ENCODE measurements at regions not wholly inside any gene's neighbourhood (a gene's known extent, or its start where the extent isn't known, plus 50 kb on each side); places are given as distances from the start of the nearest gene placed in this dataset.
A peak's percentile ranks its signal among the peaks of the same experiment; 100 is the strongest.
"Not testable (repeated sequence)": the region's sequence is repeated elsewhere in the genome, so short reads cannot be mapped to it uniquely, and the experiment has no call there.

DNA sequence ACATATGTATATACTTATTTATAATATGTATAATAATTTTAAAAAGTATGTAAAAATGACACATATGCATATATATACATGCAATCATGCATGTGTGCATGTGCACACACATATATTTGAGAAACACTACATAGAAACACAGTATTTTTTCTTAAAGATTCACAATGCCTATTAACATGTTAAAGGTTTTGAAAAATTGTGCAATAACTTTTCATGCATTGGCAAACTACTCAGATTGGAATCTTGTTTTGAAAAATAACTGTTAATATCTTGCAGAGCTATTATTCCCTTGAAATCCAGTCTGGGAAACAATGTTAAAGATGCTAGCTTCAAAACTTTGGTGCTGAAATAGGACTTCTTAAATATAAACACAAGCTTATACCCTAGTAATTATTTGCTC lies 256.2 kb upstream of the P2RY1 start:
- DNase-seq = no peak

DNA sequence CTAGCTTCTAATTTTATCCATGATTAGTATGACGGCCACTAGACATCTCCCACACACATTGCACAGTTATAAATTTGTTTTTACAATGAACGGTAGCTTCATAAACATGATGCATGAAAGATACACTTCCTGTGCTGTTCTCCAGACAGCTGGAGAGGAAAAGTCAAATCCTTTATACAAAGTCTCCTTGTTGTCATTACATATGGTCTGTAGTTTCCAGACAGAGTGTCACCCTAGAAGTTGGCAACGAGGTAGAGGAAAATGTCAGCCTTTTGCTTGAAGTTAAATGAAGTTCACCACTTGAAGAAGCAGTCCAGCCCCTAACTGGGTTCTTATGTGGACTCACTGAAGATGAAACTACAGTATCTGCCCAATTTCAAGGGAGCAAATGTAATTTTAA lies 253.0 kb upstream of the P2RY1 start:
- no peak for DNase-seq

DNA sequence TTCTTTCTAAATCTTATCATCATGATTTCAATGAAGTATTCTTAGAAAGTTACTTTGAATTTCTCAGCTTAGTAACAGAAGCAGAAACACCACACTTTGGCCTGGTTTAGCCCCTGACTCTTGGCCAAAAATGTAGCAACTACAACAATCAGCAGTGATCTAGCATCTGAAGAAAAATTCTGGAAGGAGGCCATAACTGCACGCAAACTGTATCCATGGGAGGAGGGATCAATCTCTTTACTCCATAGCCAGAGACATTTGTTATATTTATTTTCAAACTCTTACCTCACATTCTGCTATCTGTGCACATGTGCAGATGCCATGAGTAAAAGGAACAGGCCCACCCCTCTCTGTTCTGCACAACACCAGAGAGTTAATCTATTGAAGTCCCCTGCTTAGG lies 251.0 kb upstream of the P2RY1 start:
- DNase-seq = no peak

DNA sequence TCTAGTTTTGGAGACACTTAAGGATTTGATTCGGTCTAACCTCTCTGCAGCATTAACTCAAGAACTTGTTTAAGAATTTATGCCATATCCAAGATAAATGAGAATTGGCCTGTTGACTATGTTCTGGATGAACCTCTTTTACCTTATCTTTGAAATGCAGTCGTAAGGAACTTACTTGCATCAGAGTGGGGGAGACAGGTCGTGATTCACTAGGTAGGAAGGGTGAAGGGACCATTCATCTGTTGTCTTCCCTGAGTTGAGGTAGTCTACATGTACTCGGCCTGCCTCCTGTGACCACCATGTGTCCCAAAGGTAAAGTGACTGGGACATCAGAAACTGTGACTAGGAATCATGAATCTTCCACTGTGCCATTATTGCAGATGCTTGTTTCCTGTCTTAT lies 248.0 kb upstream of the P2RY1 start:
- no peak for DNase-seq

DNA sequence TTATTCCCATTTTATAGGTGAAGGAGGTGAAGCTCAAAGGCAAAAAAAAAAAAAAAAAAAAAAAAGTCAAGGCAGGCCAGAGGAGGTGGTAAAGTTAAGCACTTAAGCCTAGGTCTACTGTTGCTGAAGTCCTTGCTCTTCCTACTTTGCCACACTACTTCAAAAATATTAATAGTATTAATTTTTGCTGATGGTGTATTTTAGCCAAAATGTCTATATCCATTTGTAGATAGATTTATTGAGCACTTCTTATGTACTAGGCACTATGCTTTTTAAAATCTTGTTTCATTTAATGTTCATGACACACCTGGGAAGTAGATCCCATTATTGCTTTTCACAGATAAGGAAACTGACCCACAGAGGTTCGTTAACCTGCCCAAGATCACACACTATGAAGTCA lies 247.1 kb upstream of the P2RY1 start:
- DNase-seq = no peak

DNA sequence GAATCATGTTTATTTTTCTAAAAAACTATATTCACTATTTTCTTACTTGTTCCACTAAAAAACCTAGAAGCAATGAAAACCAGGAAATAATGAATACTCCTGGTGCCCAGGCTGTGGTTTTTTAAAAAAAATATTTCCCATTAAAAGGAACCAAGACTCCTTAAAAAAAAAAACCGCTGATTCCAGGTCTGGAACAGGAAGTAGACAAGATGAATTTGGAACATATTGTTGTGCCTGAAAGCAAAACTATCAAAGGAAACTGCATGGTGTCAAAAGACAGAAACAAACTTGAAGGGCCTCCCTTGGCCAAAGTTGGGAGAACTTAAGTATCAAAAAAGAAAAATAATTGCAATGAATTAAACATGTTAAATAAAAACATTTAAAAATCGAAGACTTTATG lies 245.3 kb upstream of the P2RY1 start:
- no peak for DNase-seq

DNA sequence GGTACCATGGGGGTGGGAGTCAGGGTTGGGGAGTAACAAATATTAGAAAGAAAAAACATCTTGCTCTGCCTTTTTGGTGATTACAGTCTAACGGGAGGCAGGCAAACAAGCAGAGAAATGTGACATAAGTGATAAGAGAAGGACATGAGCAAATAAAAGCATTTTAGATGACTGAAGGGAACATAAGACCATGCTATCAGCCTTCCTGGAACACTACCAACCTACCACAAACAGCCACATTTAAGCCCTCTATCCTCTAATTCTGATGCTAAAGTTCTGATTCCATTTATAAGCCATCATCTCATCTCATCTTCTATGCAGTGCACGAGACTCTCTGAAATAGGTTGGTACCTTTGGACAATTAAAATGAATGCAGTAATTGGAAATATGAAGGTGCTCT lies 243.4 kb upstream of the P2RY1 start:
- DNase-seq = no peak

DNA sequence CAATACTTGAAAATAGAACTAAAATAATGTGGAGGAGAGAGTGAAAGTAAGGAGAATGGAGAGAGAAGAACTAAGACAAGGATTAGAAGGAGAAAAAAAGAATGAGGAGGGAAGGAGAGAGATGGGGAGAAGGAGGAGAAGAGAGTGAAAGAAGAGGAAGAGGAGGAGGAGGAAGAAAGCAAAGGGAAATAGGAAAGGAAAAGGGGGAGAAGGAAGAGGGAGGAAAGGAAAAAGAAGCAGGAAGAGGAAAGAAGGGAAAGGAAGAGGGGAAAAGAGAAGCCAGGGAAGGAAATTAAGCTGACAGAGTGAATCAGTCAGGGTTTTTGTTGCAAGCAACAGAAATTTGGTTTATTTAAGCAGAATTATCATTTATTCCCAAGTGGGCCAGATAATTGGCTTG lies 241.7 kb upstream of the P2RY1 start:
- DNase-seq = no peak

DNA sequence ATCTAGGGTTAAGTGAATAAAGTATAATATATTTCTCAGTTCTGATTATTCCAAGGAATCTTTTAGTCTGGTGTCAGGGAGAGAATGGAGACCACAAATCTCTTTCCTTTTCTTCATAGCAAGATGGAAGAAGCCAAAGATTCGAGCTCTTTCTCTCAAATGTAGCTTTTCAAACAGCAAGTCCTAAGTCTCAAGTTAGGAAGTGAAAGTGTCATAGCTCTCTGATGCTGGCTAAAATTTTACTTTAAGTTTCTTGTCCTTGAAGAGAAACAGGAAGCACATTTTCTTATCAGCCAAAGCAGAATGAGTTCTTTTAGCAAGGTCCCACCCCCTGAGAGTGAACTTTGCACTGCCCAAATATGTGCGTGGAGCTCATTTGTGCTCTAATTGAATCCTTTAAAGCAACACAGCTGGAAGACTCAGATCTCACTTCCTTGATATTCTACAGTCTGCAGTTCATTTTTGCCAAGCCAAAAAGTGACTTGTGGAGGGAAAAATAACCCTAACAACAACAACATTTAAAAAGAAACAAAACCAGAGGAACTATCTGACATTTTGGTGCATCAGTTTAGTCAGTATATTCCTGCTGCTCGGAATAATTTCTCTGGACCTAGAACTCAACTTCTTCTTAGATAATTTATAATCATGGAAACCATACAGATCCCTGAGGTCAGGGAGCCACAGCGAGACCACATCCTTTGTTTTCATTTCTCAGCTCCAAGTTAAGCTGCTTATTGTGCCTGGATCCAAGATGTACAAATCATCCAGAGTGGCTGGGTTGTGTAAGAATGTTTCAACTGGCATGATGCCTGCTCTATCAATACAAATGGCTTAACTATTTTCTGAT lies 238.7 kb upstream of the P2RY1 start:
- DNase-seq = peak in 2 of 58 donors; percentile 2 to 39

DNA sequence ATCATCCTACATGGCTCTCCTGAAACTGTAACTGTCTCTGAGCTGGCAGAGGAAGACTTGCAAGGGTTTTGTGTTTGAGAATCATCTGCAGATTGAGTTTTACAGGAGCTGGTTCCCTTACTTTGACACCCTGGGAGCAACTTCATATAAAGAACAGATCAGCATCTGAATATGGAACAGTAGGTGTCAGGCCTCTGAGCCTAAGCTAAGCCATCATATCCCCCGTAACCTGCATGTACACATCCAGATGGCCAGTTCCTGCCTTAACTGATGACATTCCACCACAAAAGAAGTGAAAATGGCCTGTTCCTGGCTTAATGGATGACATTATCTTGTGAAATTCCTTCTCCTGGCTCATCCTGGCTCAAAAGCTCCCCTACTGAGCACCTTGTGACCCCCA lies 238.1 kb upstream of the P2RY1 start:
- not testable (repeated sequence) for DNase-seq

DNA sequence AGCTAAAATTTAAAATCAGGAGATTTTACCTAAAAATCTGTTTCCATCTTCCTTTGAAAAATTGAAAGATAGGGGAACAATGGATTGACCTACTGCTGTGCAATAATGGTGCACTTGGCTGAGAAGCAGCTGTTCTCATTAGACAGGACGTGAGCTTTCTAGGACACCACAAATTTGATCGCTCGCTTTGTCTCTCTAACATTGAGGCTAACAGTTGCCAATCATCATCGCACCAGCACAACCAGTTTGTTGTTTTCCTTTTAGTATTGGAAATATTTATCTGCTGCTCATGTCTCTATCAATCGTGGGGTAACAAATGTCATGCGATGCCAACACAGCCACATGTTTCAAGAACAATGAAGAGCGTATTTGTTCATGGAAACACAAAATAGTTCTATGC lies 228.8 kb upstream of the P2RY1 start:
- DNase-seq = peak in 3 of 58 donors; percentile 5 to 9 (median 8)

DNA sequence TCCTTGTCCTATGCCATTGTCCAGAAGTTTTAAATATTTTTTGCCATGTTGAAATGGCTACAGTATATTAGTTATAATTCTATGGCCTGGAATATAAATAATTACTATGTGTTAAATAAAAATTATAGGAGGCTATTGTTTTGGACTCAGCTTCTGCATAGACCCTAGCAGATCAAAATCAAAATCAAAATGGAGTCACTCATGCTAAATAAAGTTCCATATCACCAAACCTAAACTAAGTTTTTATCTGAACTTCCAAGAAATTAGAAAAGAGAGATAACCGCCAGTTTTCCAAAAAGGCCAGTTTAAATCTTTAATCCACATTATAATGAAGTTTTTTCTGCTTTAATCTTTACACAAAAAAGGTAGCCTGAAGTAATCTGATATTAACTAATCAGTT lies 227.8 kb upstream of the P2RY1 start:
- DNase-seq = no peak

DNA sequence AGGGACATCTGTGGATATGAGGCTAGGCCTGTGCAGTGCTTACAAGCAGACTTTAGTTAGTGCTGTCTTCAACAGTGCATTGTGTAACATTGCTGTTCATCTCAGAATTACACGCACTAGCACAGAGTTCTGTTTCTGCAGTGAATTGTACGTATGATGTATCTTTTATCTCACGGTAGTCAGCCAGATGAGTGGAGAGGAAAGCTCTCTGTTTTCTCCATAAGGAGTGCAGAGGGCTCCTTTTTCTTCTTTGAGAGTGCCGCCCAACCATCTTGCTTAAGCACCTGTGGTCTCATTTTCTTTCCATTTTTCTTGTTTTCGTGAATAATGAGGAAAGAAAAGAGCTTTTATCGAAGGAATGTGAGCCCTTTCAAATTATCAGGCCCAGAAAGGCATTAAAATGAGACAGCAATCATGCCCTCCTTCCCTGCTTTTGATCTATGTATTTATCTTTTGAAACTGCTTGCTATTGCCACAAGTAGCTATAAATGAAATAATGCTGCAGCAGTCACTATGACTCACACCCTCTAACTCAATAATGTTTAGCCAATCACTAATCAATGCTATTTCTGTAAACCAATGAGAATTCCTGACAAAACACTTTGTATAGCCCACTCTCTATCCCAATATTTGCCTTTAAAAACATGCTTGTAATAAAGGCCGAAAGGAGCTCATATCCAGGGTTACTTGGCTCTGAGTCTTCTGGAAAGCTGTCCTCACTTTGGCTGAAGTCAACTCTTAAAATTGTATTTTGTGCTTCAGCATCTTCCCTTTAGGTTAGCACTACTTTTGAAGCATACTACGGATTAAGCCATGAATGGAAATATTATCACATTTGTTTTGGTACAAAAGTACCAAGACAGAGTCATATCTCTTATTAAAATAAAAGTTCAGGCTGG lies 226.0 kb upstream of the P2RY1 start:
- DNase-seq = no peak

DNA sequence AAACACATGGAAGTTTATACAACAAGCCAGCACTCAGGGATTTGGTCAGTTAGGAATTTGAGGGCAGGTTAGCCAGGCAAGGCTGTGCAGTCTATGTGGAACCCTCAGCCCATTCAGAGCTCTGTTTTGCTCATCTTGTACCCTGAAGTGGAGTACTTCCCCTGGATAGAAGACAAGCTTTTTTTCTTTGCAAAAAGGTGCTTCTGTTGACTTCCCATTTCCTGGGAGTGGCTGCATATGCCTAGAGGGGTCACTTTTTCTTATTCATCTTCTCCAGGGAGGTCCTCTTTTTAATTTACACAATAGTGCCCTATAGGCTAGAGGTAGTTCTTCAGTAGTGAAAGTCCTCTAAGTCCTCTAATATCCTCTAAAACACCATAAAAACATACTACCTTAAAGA lies 225.0 kb upstream of the P2RY1 start:
- no peak for DNase-seq

DNA sequence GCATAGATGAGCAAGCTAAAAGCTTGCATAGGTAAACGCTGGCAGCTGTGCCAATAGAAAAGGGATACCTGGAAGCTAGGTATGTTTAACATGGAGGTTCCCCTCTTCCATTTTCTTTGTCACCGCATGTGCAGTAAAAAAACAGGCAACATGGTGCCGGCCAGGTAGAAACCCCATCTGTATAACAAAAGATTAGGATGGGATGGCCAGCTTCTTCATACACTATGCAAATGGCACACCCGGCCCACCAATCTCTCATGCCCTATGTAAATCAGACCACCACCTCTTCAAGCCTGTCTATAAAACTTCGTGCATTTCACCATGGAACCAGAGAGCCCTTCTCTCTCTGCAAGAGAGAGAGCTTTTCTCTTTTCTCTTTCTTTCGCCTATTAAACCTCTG lies 224.3 kb upstream of the P2RY1 start:
- DNase-seq = no peak

DNA sequence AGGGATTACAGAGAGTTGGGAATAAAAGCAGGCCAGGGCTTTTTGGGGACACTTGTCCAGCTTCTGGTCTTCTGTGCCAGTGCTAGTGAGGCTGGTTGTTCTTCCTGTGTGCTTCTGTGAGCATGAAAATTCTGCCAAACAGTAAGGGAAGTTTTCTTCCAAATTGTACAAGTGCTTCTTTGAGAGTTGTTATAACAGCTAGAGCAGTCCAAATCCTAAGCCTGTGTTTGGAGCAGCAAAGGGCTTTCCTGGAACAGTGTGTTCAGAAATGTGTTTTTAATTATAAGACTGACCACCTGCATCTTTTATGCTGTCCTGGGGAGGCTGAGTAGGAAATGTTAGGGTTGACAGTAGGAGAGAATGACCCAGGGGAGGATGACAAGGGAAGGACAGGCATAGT lies 223.0 kb upstream of the P2RY1 start:
- peak in 16 of 58 donors; percentile 1 to 62 (median 16) for DNase-seq

DNA sequence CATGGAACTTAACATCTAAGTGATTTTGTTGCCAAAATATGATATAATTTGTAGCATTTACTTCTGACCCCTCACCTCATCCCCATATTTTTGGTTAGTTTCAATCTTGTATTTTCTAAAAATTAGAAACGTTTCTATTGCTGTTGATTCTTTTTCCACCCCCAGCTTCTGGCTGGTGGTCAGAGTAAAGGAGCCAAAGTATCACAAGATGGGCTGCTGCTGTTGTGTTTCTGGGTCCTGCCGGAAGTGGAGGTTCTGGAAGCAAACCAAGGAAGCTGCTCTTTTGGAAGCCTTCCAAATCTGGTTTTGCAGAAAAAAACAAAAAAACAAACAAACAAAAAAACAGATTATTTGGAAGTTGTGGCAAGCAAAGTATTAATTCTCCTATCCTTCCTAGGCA lies 221.1 kb upstream of the P2RY1 start:
- DNase-seq = no peak

DNA sequence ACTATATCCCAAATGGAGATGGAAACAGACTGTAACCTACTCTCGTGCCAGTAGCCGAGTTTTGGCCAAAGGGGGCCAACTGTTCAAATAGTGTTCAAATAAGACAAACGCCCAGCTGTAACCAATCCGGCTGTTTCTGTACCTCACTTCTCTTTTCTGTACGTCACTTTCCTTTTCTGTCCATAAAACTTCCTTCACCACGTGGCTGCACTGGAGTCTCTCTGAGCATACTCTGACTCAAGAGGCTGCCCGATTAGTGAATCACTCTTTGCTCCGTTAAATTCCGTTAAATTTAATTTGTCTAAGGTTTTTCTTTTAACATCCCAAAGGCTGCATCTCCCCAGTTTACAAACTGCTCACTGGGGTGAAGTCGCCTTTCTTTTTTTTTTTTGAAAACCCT lies 219.2 kb upstream of the P2RY1 start:
- DNase-seq = no peak

DNA sequence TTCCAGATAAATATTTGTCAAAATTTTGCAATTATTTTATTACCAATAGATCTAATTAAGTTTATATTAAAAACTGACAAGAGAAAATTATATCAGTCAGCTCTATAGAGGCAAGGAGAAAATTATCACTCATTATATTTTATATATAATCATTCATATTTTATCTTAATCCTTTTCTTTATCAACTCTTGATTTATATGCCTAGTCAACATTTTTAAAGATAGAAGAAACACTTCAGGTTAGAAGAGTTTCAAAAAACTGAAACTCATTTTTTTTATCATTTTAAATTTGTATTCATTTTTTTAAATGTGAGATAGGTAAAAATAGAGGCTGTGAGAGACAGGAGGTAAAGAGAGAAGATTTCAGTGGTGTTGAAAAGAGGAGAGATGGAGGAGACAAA lies 217.3 kb upstream of the P2RY1 start:
- DNase-seq = no peak

DNA sequence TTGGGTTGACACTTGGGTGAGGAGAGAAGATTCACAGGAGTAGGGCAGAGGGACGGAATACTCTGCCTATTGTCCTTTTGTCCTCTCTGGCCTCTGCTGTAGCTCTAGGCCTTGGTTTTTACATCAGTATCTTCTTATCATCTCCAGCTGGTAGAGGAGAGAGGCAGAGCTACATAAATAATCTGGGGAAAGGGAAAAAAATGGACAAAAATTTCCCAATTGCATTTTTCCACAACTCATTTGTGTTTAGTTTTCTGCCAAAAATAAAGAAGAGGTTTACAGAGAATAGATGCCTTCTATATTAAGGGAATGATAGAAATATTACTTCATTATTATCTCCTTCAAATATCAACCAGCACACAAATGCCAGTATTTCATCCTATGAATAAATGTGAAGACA lies 216.4 kb upstream of the P2RY1 start:
- no peak for DNase-seq

DNA sequence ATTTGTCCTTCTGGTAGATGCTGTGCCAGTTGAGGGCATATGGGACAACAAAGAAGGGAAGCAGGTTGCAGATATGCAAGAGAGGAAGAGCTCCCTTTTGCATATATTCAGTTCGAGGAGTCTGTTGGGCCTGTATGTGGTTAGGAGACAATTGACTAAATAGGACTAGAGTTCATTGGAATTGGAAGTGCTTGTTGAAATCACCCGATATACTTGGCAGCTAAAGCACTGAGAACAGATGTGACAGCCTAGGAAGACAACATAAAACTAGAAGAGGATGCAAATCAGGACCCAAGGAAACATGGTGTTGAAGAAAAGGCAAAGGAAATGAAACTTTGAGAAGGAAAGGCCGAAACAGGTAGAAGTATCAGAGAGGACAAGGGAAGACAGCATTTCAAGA lies 215.2 kb upstream of the P2RY1 start:
- no peak for DNase-seq

DNA sequence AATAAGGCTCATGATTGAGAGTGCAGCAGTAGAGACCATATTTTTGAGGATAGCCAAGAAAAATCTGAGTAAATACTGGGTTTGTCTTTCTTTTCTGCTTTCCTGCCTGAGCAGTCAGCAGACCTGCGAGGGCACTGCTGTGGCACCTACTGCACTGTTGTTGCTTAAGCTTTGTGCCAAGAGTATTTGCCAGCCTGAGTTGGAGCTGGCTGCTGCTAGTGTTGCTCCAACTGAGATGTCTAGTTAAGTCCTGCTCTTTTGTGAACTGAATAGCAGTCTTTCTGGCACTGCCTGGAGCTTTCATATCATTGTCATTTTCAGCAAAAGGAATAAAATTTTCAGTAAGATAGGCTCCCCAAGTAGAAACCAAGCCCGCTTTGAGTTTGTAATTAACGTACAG lies 214.5 kb upstream of the P2RY1 start:
- peak in 40 of 58 donors; percentile 8 to 81 (median 39) for DNase-seq
